GM18907 (cell line): ENCODE measurements at regions not wholly inside any gene's neighbourhood (a gene's known extent, or its start where the extent isn't known, plus 50 kb on each side); places are given as distances from the start of the nearest gene placed in this dataset.
"Not testable (repeated sequence)": the region's sequence is repeated elsewhere in the genome, so short reads cannot be mapped to it uniquely, and the experiment has no call there.

ENCODE experiments used
- ATAC-seq: cut with Tn5 transposase; IDR thresholded peaks from one replicate; pipeline ENCODE4 v1.9.1; 2021; ENCODE audit warnings: mild to moderate bottlenecking, moderate library complexity; ENCODE audit not compliant: unreplicated experiment

GRCh38 chr18:32884543-32884942, 111.7 kb upstream of the KLHL14 start:
- peak; percentile 97 for ATAC-seq

GRCh38 chr18:32881009-32881408, 108.2 kb upstream of the KLHL14 start:
- ATAC-seq: no peak

- ATAC-seq: no peak
These were observed 106.7 kb upstream of the KLHL14 start for GRCh38 chr18:32879497-32879896.

GRCh38 chr18:32878436-32878835, 105.6 kb upstream of the KLHL14 start:
- ATAC-seq: no peak

- no peak for ATAC-seq
These were observed 104.5 kb upstream of the KLHL14 start for GRCh38 chr18:32877371-32877770.

- no peak for ATAC-seq
These were observed 102.8 kb upstream of the KLHL14 start for GRCh38 chr18:32875625-32876024.

- no peak for ATAC-seq
These were observed 99.0 kb upstream of the KLHL14 start for GRCh38 chr18:32871786-32872185.

GRCh38 chr18:32870611-32871010, 97.8 kb upstream of the KLHL14 start:
- no peak for ATAC-seq

GRCh38 chr18:32868406-32868805, 95.6 kb upstream of the KLHL14 start:
- no peak for ATAC-seq

GRCh38 chr18:32867936-32868335, 95.1 kb upstream of the KLHL14 start:
- no peak for ATAC-seq

GRCh38 chr18:32867330-32867729, 94.5 kb upstream of the KLHL14 start:
- ATAC-seq: peak; percentile 55

GRCh38 chr18:32862031-32862430, 89.2 kb upstream of the KLHL14 start:
- not testable (repeated sequence) for ATAC-seq

GRCh38 chr18:32851936-32852335, 79.1 kb upstream of the KLHL14 start:
- ATAC-seq: no peak

- no peak for ATAC-seq
These were observed 76.0 kb upstream of the KLHL14 start for GRCh38 chr18:32848826-32849225.

- no peak for ATAC-seq
These were observed 74.9 kb upstream of the KLHL14 start for GRCh38 chr18:32847691-32848090.

GRCh38 chr18:32846896-32847295, 74.1 kb upstream of the KLHL14 start:
- ATAC-seq: no peak

GRCh38 chr18:32840962-32841361, 68.1 kb upstream of the KLHL14 start:
- no peak for ATAC-seq

GRCh38 chr18:32835951-32836350, 63.1 kb upstream of the KLHL14 start:
- no peak for ATAC-seq

- no peak for ATAC-seq
These were observed 59.0 kb upstream of the KLHL14 start for GRCh38 chr18:32831781-32832180.

GRCh38 chr18:32823226-32823625, 50.4 kb upstream of the KLHL14 start:
- ATAC-seq: no peak
